ENCODE measurements at regions not wholly inside any gene's neighbourhood (a gene's known extent, or its start where the extent isn't known, plus 50 kb on each side); places are given as distances from the start of the nearest gene placed in this dataset.

DNA sequence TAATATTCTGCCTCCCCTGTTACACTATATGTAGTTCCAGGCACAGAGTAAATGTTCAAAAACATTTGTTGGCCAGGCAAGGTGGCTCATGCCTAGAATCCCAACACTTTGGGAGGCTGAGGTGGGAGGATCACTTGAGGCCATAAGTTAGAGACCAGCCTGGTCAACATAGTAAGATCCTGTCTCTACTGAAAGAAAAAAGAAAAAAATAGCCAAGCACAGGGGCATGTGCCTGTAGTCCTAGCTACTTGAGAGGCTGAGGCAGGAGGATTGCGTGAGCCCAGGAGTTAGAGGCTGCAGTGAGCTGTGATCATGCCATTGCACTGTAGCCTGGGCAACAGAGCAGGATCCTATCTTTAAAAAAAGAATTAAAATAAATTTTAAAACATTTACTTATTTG is 57.6 kb upstream of the SIM2 start:
- Histone ChIP-seq H3K79me2 (ENCODE audit: insufficient read depth, low read depth, low read length) (no peaks in the 10 kb centered on the region), H3K36me3 (ENCODE audit: insufficient read depth, low read length) (no peaks in the 10 kb centered on the region), H3K9me2 (ENCODE audit: insufficient read depth, low read length) (no peaks in the 10 kb centered on the region), H3K4me1 (ENCODE audit: insufficient read depth, low read length, poor library complexity, severe bottlenecking) (no peaks in the 10 kb centered on the region), H3K4me2 (ENCODE audit: low read length) (no peak overlapping the region), H4K20me1 (ENCODE audit: insufficient read depth, low read length) (no peaks in the 10 kb centered on the region), H2AFZ (ENCODE audit: low read length) (no peak overlapping the region), H3K9me3 (ENCODE audit: low read length) (no peaks in the 10 kb centered on the region), H3K27ac (ENCODE audit: low read depth, low read length, poor library complexity, severe bottlenecking) (no peak overlapping the region), H3K4me3 (ENCODE audit: low read depth, low read length, poor library complexity, severe bottlenecking) (no peak overlapping the region)
- ChIA-PET CTCF (ENCODE audit: unreplicated experiment) (no interaction called here), POLR2A (no interaction called here)
- no peak for DNase-seq (ENCODE audit: low spot score)
- TF ChIP-seq, protein P1, sequence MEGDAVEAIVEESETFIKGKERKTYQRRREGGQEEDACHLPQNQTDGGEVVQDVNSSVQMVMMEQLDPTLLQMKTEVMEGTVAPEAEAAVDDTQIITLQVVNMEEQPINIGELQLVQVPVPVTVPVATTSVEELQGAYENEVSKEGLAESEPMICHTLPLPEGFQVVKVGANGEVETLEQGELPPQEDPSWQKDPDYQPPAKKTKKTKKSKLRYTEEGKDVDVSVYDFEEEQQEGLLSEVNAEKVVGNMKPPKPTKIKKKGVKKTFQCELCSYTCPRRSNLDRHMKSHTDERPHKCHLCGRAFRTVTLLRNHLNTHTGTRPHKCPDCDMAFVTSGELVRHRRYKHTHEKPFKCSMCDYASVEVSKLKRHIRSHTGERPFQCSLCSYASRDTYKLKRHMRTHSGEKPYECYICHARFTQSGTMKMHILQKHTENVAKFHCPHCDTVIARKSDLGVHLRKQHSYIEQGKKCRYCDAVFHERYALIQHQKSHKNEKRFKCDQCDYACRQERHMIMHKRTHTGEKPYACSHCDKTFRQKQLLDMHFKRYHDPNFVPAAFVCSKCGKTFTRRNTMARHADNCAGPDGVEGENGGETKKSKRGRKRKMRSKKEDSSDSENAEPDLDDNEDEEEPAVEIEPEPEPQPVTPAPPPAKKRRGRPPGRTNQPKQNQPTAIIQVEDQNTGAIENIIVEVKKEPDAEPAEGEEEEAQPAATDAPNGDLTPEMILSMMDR (conservative IDR thresholded peaks at IDR 0.05; ENCODE audit: low read length), result no peak
- no peak for TF ChIP-seq EZH2phosphoT487 (IDR thresholded peaks at IDR 0.05; ENCODE audit: borderline replicate concordance, low read depth, low read length)
- intact Hi-C loops (cut with micrococcal nuclease; ENCODE audit: unreplicated experiment), result no loop called here
- no TSS peak for BruUV-seq (replicated peaks)

DNA sequence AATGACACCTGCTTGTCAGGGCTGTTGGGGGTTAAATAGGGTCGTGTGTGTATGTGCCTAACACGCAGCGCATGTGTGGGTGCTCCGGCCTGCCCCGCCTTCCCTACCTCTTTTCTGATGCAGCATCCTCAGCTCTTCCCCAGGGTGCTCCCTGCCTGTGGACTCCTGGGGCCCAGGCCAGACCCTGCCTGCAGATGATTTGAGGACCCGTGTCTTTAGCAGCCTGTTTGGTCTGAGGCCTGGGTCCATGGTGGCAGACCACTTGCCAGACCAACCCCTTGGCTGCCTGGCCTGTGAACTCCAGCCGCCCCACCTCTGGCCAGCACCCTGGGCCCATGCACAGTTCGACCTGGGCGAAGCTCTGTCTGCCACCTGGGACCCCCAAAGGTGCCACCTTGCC is 57.0 kb upstream of the SIM2 start:
- no TSS peak for BruUV-seq (replicated peaks)
- no peak overlapping the region for H3K27ac ChIP-seq (ENCODE audit: low read depth, low read length, poor library complexity, severe bottlenecking)
- no peak overlapping the region for H3K4me2 ChIP-seq (ENCODE audit: low read length)
- no peaks in the 10 kb centered on the region for H3K9me3 ChIP-seq (ENCODE audit: low read length)
- intact Hi-C loops (cut with micrococcal nuclease; ENCODE audit: unreplicated experiment), result no loop called here
- no peak overlapping the region for H3K4me3 ChIP-seq (ENCODE audit: low read depth, low read length, poor library complexity, severe bottlenecking)
- ChIA-PET CTCF (ENCODE audit: unreplicated experiment) (no interaction called here), POLR2A (no interaction called here)
- H3K4me1 ChIP-seq (ENCODE audit: insufficient read depth, low read length, poor library complexity, severe bottlenecking), result no peaks in the 10 kb centered on the region
- H2AFZ ChIP-seq (ENCODE audit: low read length), result no peak overlapping the region
- H3K79me2 ChIP-seq (ENCODE audit: insufficient read depth, low read depth, low read length), result no peaks in the 10 kb centered on the region
- no peaks in the 10 kb centered on the region for H3K36me3 ChIP-seq (ENCODE audit: insufficient read depth, low read length)
- H3K9me2 ChIP-seq (ENCODE audit: insufficient read depth, low read length), result no peaks in the 10 kb centered on the region
- no peak for TF ChIP-seq EZH2phosphoT487 (IDR thresholded peaks at IDR 0.05; ENCODE audit: borderline replicate concordance, low read depth, low read length)
- TF ChIP-seq, protein P1 (conservative IDR thresholded peaks at IDR 0.05; ENCODE audit: low read length), result no peak
- no peaks in the 10 kb centered on the region for H4K20me1 ChIP-seq (ENCODE audit: insufficient read depth, low read length)
- no peak for DNase-seq (ENCODE audit: low spot score)

DNA sequence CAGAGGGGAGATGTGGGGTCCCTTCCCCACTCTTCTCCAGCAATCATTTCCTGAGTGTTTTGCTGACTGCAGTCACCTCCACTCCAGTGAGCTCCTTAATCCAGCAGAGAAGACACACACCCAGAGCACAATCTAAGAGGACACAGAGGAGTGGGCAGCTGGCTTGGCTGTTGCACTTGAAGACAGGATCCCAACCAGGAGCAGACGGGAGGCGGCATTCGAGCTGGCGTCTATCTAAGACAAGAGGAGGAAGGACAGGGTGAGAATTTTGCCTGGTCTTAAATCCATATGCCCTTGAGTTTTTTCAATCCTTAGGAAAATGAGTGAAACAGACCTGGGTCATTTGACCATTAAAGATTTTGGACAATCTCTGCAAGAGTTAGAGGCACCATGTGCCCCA is 56.1 kb upstream of the SIM2 start:
- no peak for TF ChIP-seq EZH2phosphoT487 (IDR thresholded peaks at IDR 0.05; ENCODE audit: borderline replicate concordance, low read depth, low read length)
- TF ChIP-seq, protein P1 (conservative IDR thresholded peaks at IDR 0.05; ENCODE audit: low read length), result no peak
- DNase-seq (ENCODE audit: low spot score), result no peak
- Histone ChIP-seq H2AFZ (ENCODE audit: low read length) (no peak overlapping the region), H4K20me1 (ENCODE audit: insufficient read depth, low read length) (no peaks in the 10 kb centered on the region), H3K36me3 (ENCODE audit: insufficient read depth, low read length) (no peaks in the 10 kb centered on the region), H3K4me1 (ENCODE audit: insufficient read depth, low read length, poor library complexity, severe bottlenecking) (no peaks in the 10 kb centered on the region), H3K9me2 (ENCODE audit: insufficient read depth, low read length) (no peaks in the 10 kb centered on the region), H3K4me2 (ENCODE audit: low read length) (no peak overlapping the region), H3K79me2 (ENCODE audit: insufficient read depth, low read depth, low read length) (no peaks in the 10 kb centered on the region), H3K27ac (ENCODE audit: low read depth, low read length, poor library complexity, severe bottlenecking) (no peak overlapping the region), H3K4me3 (ENCODE audit: low read depth, low read length, poor library complexity, severe bottlenecking) (no peak overlapping the region), H3K9me3 (ENCODE audit: low read length) (no peaks in the 10 kb centered on the region)
- CTCF ChIA-PET (ENCODE audit: unreplicated experiment), result no interaction called here
- intact Hi-C loops (cut with micrococcal nuclease; ENCODE audit: unreplicated experiment), result no loop called here
- no TSS peak for BruUV-seq (replicated peaks)
- POLR2A ChIA-PET, result interaction anchor here (1.1 kb wide), 1 partner anchor 189 kb away, joined by 3 read pairs; no protein-coding TSS in a partner anchor

All from OCI-LY7 (cell line).